ENCODE measurements at regions not wholly inside any gene's neighbourhood (a gene's known extent, or its start where the extent isn't known, plus 50 kb on each side); places are given as distances from the start of the nearest gene placed in this dataset.

DNA sequence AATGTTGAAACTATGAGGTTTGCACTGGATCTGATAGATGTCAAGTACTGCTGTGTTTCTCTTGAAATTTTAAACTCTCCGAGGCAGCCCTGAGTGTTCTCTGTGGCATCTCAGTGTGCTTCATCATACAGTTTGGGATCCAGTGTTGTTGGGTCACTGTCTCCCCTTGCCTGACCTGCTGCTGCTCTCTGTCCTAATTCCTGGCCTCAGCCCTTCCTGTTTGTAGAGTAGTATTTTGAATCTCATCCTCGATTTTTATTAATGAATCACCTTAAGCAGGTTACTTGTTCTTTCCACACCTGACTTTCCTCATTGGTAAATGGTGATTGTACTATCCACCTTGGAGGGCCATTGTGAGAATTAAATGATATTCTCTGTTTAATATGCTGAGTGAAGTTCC, 70.7 kb upstream of the PAX6 start:
- Histone ChIP-seq H3K27me3 (ENCODE audit: insufficient read depth, low read length, poor library complexity, severe bottlenecking) (no peaks in the 10 kb centered on the region), H2AFZ (ENCODE audit: low read length) (no peak overlapping the region), H3K4me3 (ENCODE audit: low read length, poor library complexity, severe bottlenecking) (no peak overlapping the region), H3K79me2 (ENCODE audit: insufficient read depth, low read length) (no peaks in the 10 kb centered on the region), H3K36me3 (ENCODE audit: insufficient read depth, low read length) (no peaks in the 10 kb centered on the region), H3K4me1 (ENCODE audit: insufficient read depth, low read length, poor library complexity, severe bottlenecking) (no peaks in the 10 kb centered on the region), H3K9me3 (ENCODE audit: insufficient read depth, low read depth, low read length) (no peaks in the 10 kb centered on the region), H3K9ac (ENCODE audit: low read depth, low read length, poor library complexity, severe bottlenecking) (no peak overlapping the region), H4K20me1 (ENCODE audit: insufficient read depth, low read length, poor library complexity, severe bottlenecking) (no peaks in the 10 kb centered on the region), H3F3A (ENCODE audit: low read depth) (no peaks in the 10 kb centered on the region), H3K4me2 (ENCODE audit: low read depth, low read length, poor library complexity, severe bottlenecking) (no peak overlapping the region), H3K9me2 (replicated peaks; ENCODE audit: low read depth, low read length) (no peaks in the 10 kb centered on the region)
- TF ChIP-seq EZH2phosphoT487 (IDR thresholded peaks at IDR 0.05; ENCODE audit: borderline replicate concordance) = no peak
- TF ChIP-seq, protein P1, sequence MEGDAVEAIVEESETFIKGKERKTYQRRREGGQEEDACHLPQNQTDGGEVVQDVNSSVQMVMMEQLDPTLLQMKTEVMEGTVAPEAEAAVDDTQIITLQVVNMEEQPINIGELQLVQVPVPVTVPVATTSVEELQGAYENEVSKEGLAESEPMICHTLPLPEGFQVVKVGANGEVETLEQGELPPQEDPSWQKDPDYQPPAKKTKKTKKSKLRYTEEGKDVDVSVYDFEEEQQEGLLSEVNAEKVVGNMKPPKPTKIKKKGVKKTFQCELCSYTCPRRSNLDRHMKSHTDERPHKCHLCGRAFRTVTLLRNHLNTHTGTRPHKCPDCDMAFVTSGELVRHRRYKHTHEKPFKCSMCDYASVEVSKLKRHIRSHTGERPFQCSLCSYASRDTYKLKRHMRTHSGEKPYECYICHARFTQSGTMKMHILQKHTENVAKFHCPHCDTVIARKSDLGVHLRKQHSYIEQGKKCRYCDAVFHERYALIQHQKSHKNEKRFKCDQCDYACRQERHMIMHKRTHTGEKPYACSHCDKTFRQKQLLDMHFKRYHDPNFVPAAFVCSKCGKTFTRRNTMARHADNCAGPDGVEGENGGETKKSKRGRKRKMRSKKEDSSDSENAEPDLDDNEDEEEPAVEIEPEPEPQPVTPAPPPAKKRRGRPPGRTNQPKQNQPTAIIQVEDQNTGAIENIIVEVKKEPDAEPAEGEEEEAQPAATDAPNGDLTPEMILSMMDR (conservative IDR thresholded peaks at IDR 0.05; ENCODE audit: low read length) = no peak

DNA sequence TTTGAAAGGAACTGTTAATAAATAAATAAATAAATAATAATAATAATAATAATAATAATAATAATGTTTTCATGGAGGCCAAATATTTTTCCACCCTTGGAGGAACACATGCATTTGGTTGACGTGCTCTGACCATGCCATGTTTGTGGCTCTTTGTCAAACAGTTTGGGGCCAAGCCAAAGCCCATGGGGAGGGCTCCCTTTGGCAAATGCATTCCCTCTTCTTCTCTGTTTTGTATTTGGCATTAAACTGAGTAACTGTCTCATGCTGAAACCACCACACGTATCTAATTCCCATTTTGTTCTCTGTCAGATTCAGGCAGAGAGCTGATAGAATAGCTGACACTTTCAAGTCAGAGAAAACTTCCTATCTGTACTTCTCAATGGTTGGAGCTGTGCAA, 68.6 kb upstream of the PAX6 start:
- Histone ChIP-seq H2AFZ (ENCODE audit: low read length) (no peak overlapping the region), H3F3A (ENCODE audit: low read depth) (no peaks in the 10 kb centered on the region), H3K79me2 (ENCODE audit: insufficient read depth, low read length) (no peaks in the 10 kb centered on the region), H3K9ac (ENCODE audit: low read depth, low read length, poor library complexity, severe bottlenecking) (no peak overlapping the region), H3K4me2 (ENCODE audit: low read depth, low read length, poor library complexity, severe bottlenecking) (no peak overlapping the region), H4K20me1 (ENCODE audit: insufficient read depth, low read length, poor library complexity, severe bottlenecking) (no peaks in the 10 kb centered on the region), H3K9me3 (ENCODE audit: insufficient read depth, low read depth, low read length) (no peaks in the 10 kb centered on the region), H3K4me3 (ENCODE audit: low read length, poor library complexity, severe bottlenecking) (no peak overlapping the region), H3K27me3 (ENCODE audit: insufficient read depth, low read length, poor library complexity, severe bottlenecking) (no peaks in the 10 kb centered on the region), H3K9me2 (replicated peaks; ENCODE audit: low read depth, low read length) (no peaks in the 10 kb centered on the region), H3K36me3 (ENCODE audit: insufficient read depth, low read length) (no peaks in the 10 kb centered on the region), H3K4me1 (ENCODE audit: insufficient read depth, low read length, poor library complexity, severe bottlenecking) (no peaks in the 10 kb centered on the region)
- TF ChIP-seq, protein P1 (conservative IDR thresholded peaks at IDR 0.05; ENCODE audit: low read length) = no peak
- TF ChIP-seq EZH2phosphoT487 (IDR thresholded peaks at IDR 0.05; ENCODE audit: borderline replicate concordance) = no peak

DNA sequence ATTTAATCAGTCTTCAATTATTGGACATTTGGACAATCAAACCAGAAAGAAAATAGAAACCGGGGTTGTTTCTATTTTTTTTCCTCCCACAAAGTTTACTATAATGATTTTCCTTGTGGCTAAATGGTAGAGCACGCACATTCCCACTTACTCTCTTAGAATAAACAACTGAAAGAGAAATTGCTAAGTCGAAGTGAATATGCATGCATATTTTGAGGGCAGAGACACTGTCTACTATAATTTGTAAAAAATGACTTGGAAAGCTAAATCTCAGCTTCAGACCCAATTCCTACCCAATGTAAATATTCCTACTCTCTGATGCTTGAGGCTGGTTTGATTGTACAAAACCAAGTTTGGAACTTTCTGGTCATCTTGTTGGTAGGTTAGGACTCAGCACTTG, 66.7 kb upstream of the PAX6 start:
- no peak for TF ChIP-seq EZH2phosphoT487 (IDR thresholded peaks at IDR 0.05; ENCODE audit: borderline replicate concordance)
- TF ChIP-seq, protein P1 (conservative IDR thresholded peaks at IDR 0.05; ENCODE audit: low read length) = no peak
- H3K27me3 ChIP-seq (ENCODE audit: insufficient read depth, low read length, poor library complexity, severe bottlenecking) = no peaks in the 10 kb centered on the region
- no peaks in the 10 kb centered on the region for H3K4me1 ChIP-seq (ENCODE audit: insufficient read depth, low read length, poor library complexity, severe bottlenecking)

More for the DNA sequence above, 66.7 kb upstream of the PAX6 start:
- H3K36me3 ChIP-seq (ENCODE audit: insufficient read depth, low read length) = no peaks in the 10 kb centered on the region
- H3K9me2 ChIP-seq (replicated peaks; ENCODE audit: low read depth, low read length) = no peaks in the 10 kb centered on the region
- no peak overlapping the region for H3K9ac ChIP-seq (ENCODE audit: low read depth, low read length, poor library complexity, severe bottlenecking)
- no peak overlapping the region for H3K4me3 ChIP-seq (ENCODE audit: low read length, poor library complexity, severe bottlenecking)
- no peak overlapping the region for H3K4me2 ChIP-seq (ENCODE audit: low read depth, low read length, poor library complexity, severe bottlenecking)
- H2AFZ ChIP-seq (ENCODE audit: low read length) = no peak overlapping the region
- no peaks in the 10 kb centered on the region for H3K79me2 ChIP-seq (ENCODE audit: insufficient read depth, low read length)
- H4K20me1 ChIP-seq (ENCODE audit: insufficient read depth, low read length, poor library complexity, severe bottlenecking) = no peaks in the 10 kb centered on the region
- no peaks in the 10 kb centered on the region for H3K9me3 ChIP-seq (ENCODE audit: insufficient read depth, low read depth, low read length)
- no peaks in the 10 kb centered on the region for H3F3A ChIP-seq (ENCODE audit: low read depth)

All from Loucy (cell line).